ENCODE measurements at regions not wholly inside any gene's neighbourhood (a gene's known extent, or its start where the extent isn't known, plus 50 kb on each side); places are given as distances from the start of the nearest gene placed in this dataset.
A peak's percentile ranks its signal among the peaks of the same experiment; 100 is the strongest.

GRCh38 chr1:108082738-108083562 lies 117.2 kb downstream of the SLC25A24 start:
- Histone ChIP-seq H3K9me2 (replicated peaks; ENCODE audit: control insufficient read depth, low read length) (no peaks in the 10 kb centered on the region), H3K79me2 (ENCODE audit: control insufficient read depth, low read length) (no peaks in the 10 kb centered on the region), H3K27ac (ENCODE audit: low read depth, low read length) (no peak overlapping the region), H3K4me1 (ENCODE audit: control insufficient read depth, low read length) (peaks cover 30% of the 10 kb centered on the region), H3K9me3 (ENCODE audit: control insufficient read depth, insufficient read depth, low read length) (no peaks in the 10 kb centered on the region), H3K4me3 (ENCODE audit: low read length) (no peak overlapping the region), H3K4me2 (ENCODE audit: low read length) (no peak overlapping the region), H3K27me3 (ENCODE audit: control insufficient read depth, low read length) (no peaks in the 10 kb centered on the region), H3F3A (ENCODE audit: control insufficient read depth, insufficient read depth) (peaks cover 8% of the 10 kb centered on the region), H4K20me1 (ENCODE audit: control insufficient read depth, insufficient read depth, low read depth, low read length) (no peaks in the 10 kb centered on the region), H3K36me3 (ENCODE audit: control insufficient read depth, low read length) (no peaks in the 10 kb centered on the region)
- TF ChIP-seq EZH2phosphoT487 (IDR thresholded peaks at IDR 0.05; ENCODE audit: borderline replicate concordance, low read length) (no peak), CTCF (IDR thresholded peaks at IDR 0.05; ENCODE audit: low read depth, low read length, poor library complexity, severe bottlenecking) (no peak)

GRCh38 chr1:108082001-108082400 lies 117.0 kb upstream of the VAV3 start:
- no peaks in the 10 kb centered on the region for H3K9me3 ChIP-seq (ENCODE audit: control insufficient read depth, insufficient read depth, low read length)
- no peaks in the 10 kb centered on the region for H3K36me3 ChIP-seq (ENCODE audit: control insufficient read depth, low read length)
- no peak overlapping the region for H3K4me3 ChIP-seq (ENCODE audit: low read length)
- no peaks in the 10 kb centered on the region for H4K20me1 ChIP-seq (ENCODE audit: control insufficient read depth, insufficient read depth, low read depth, low read length)
- no peaks in the 10 kb centered on the region for H3K9me2 ChIP-seq (replicated peaks; ENCODE audit: control insufficient read depth, low read length)
- no peak for TF ChIP-seq CTCF (IDR thresholded peaks at IDR 0.05; ENCODE audit: low read depth, low read length, poor library complexity, severe bottlenecking)
- TF ChIP-seq EZH2phosphoT487 (IDR thresholded peaks at IDR 0.05; ENCODE audit: borderline replicate concordance, low read length), result no peak
- H3K27ac ChIP-seq (ENCODE audit: low read depth, low read length), result no peak overlapping the region
- no peaks in the 10 kb centered on the region for H3K27me3 ChIP-seq (ENCODE audit: control insufficient read depth, low read length)
- H3K79me2 ChIP-seq (ENCODE audit: control insufficient read depth, low read length), result no peaks in the 10 kb centered on the region
- peaks cover 8% of the 10 kb centered on the region for H3F3A ChIP-seq (ENCODE audit: control insufficient read depth, insufficient read depth)
- H3K4me2 ChIP-seq (ENCODE audit: low read length), result no peak overlapping the region
- peaks cover 40% of the 10 kb centered on the region for H3K4me1 ChIP-seq (ENCODE audit: control insufficient read depth, low read length)

- Histone ChIP-seq H3K27ac (ENCODE audit: low read depth, low read length) (no peak overlapping the region), H3K4me3 (ENCODE audit: low read length) (no peak overlapping the region)
- TF ChIP-seq CTCF (IDR thresholded peaks at IDR 0.05; ENCODE audit: low read depth, low read length, poor library complexity, severe bottlenecking) (no peak), EZH2phosphoT487 (IDR thresholded peaks at IDR 0.05; ENCODE audit: borderline replicate concordance, low read length) (no peak)
These were observed 115.5 kb upstream of the VAV3 start for GRCh38 chr1:108080448-108080847.

More at GRCh38 chr1:108080448-108080847, 115.5 kb upstream of the VAV3 start:
- peak overlapping the region; percentile 42 for H3K4me2 ChIP-seq (ENCODE audit: low read length)
- no peaks in the 10 kb centered on the region for H3K27me3 ChIP-seq (ENCODE audit: control insufficient read depth, low read length)
- H3K79me2 ChIP-seq (ENCODE audit: control insufficient read depth, low read length), result no peaks in the 10 kb centered on the region
- H3K9me3 ChIP-seq (ENCODE audit: control insufficient read depth, insufficient read depth, low read length), result no peaks in the 10 kb centered on the region
- H4K20me1 ChIP-seq (ENCODE audit: control insufficient read depth, insufficient read depth, low read depth, low read length), result no peaks in the 10 kb centered on the region
- no peaks in the 10 kb centered on the region for H3K36me3 ChIP-seq (ENCODE audit: control insufficient read depth, low read length)
- H3K4me1 ChIP-seq (ENCODE audit: control insufficient read depth, low read length), result peaks cover 46% of the 10 kb centered on the region
- H3K9me2 ChIP-seq (replicated peaks; ENCODE audit: control insufficient read depth, low read length), result no peaks in the 10 kb centered on the region
- peaks cover 9% of the 10 kb centered on the region for H3F3A ChIP-seq (ENCODE audit: control insufficient read depth, insufficient read depth)

Data from DOHH2 (cell line).